CD14-positive monocyte (primary cell): ENCODE measurements at regions not wholly inside any gene's neighbourhood (a gene's known extent, or its start where the extent isn't known, plus 50 kb on each side); places are given as distances from the start of the nearest gene placed in this dataset.
A peak's percentile ranks its signal among the peaks of the same experiment; 100 is the strongest.

ENCODE experiments used
- DNase-seq, 3 donors: peaks; one replicate each; pipeline ENCODE4 v3.0.0-alpha.2; 2011 to 2022
- H2AFZ ChIP-seq: 2 replicates; pipeline ENCODE4 v1.6.0; 2012; ENCODE audit warnings: mild to moderate bottlenecking, low read depth, low read length, inconsistent platforms; ENCODE audit not compliant: insufficient read depth, poor library complexity, severe bottlenecking
- H3K27ac ChIP-seq, 2 donors: 1 replicate in 1 of 2; 2 replicates in 1 of 2; pipeline ENCODE4 v1.5.1; 2012 to 2013; ENCODE audit warnings: low read length in 2 of 2, control low read depth in 1 of 2, inconsistent platforms in 1 of 2, low read depth in 1 of 2, mild to moderate bottlenecking in 1 of 2
- H3K27me3 ChIP-seq, 2 donors: one replicate each; pipeline versions ENCODE4 v1.6.0 to v1.6.1; 2011 to 2013; ENCODE audit warnings: low read length in 2 of 2; ENCODE audit not compliant: control insufficient read depth in 2 of 2, insufficient read depth in 2 of 2
- H3K36me3 ChIP-seq, 2 donors: replicated peaks in 1 of 2; 1 replicate in 1 of 2; 2 replicates in 1 of 2; pipeline versions ENCODE4 v1.5.1 to v1.6.1; 2012 to 2013; ENCODE audit warnings: low read length in 2 of 2, control low read depth in 1 of 2, inconsistent platforms in 1 of 2, mild to moderate bottlenecking in 1 of 2; ENCODE audit not compliant: insufficient read depth in 2 of 2, control insufficient read depth in 1 of 2
- H3K4me1 ChIP-seq, 2 donors: 1 replicate in 1 of 2; 2 replicates in 1 of 2; pipeline versions ENCODE4 v1.5.1 to v1.6.1; 2012 to 2013; ENCODE audit warnings: low read length in 2 of 2, control low read depth in 1 of 2, inconsistent platforms in 1 of 2, mild to moderate bottlenecking in 1 of 2, moderate library complexity in 1 of 2; ENCODE audit not compliant: insufficient read depth in 2 of 2, control insufficient read depth in 1 of 2
- H3K4me2 ChIP-seq: replicated peaks from 2 replicates; pipeline ENCODE3; 2012; ENCODE audit warnings: low read length, moderate library complexity, mild to moderate bottlenecking; ENCODE audit not compliant: poor library complexity, severe bottlenecking; ENCODE audit errors: extremely low read depth
- H3K4me3 ChIP-seq, 3 experiments: fragments of 200-600 bp in 1 of 3; sonication (generic) in 1 of 3; replicated peaks in 1 of 3; 1 replicate in 2 of 3; 2 replicates in 1 of 3; pipeline ENCODE4 v1.5.1; 2011 to 2013; ENCODE audit warnings: low read length in 3 of 3, mild to moderate bottlenecking in 3 of 3, control low read depth in 2 of 3, low read depth in 2 of 3, inconsistent platforms in 1 of 3, moderate library complexity in 1 of 3
- H3K79me2 ChIP-seq: 2 replicates; pipeline ENCODE4 v1.6.0; 2012; ENCODE audit warnings: mild to moderate bottlenecking, control low read depth, inconsistent platforms, low read length, moderate library complexity; ENCODE audit not compliant: insufficient read depth
- H3K9ac ChIP-seq: 2 replicates; pipeline ENCODE4 v1.6.0; 2017; ENCODE audit warnings: low read length, mild to moderate bottlenecking; ENCODE audit not compliant: insufficient read depth, poor library complexity, severe bottlenecking
- H3K9me3 ChIP-seq, 2 donors: replicated peaks in 1 of 2; 1 replicate in 1 of 2; 2 replicates in 1 of 2; pipeline versions ENCODE4 v1.5.1 to v1.6.1; 2012 to 2013; ENCODE audit warnings: low read length in 2 of 2, control low read depth in 1 of 2; ENCODE audit not compliant: control insufficient read depth in 1 of 2, insufficient read depth in 1 of 2
- H4K20me1 ChIP-seq: 2 replicates; pipeline ENCODE4 v1.6.0; 2012; ENCODE audit warnings: mild to moderate bottlenecking, low read length, control low read depth, moderate library complexity; ENCODE audit not compliant: insufficient read depth
- H3K27ac Mint-ChIP-seq, 7 donors: one replicate each; pipeline ENCODE4 v1.8.0; 2020; ENCODE audit warnings: mild to moderate bottlenecking in 7 of 7, mixed read lengths in 7 of 7, moderate library complexity in 6 of 7, inconsistent platforms in 2 of 7
- H3K27me3 Mint-ChIP-seq, 3 donors: one replicate each; pipeline ENCODE4 v1.8.0; 2021 to 2022; ENCODE audit warnings: low read depth in 3 of 3, mild to moderate bottlenecking in 3 of 3, mixed read lengths in 3 of 3, moderate library complexity in 3 of 3, inconsistent platforms in 1 of 3
- H3K36me3 Mint-ChIP-seq, 2 donors: one replicate each; pipeline ENCODE4 v1.8.0; 2020; ENCODE audit warnings: mixed read lengths in 2 of 2, inconsistent platforms in 1 of 2, mild to moderate bottlenecking in 1 of 2
- H3K4me1 Mint-ChIP-seq: one replicate; pipeline ENCODE4 v1.8.0; 2020; ENCODE audit warnings: mild to moderate bottlenecking, mixed read lengths
- H3K4me3 Mint-ChIP-seq, 2 donors: one replicate each; pipeline ENCODE4 v1.8.0; 2020; ENCODE audit warnings: mild to moderate bottlenecking in 2 of 2, mixed read lengths in 2 of 2, moderate library complexity in 1 of 2
- H3K9me3 Mint-ChIP-seq, 7 donors: one replicate each; pipeline ENCODE4 v1.8.0; 2020 to 2022; ENCODE audit warnings: mixed read lengths in 7 of 7, mild to moderate bottlenecking in 6 of 7, moderate library complexity in 6 of 7, inconsistent platforms in 2 of 7
- CTCF ChIP-seq: fragments of 200-600 bp; IDR thresholded peaks from one replicate; pipeline ENCODE4 v1.8.0; 2022; ENCODE audit warnings: antibody characterized with exemption, mild to moderate bottlenecking
- WGBS: methylation state at CpG from one replicate; pipeline ENCODE4 v1.1.5; 2013; ENCODE audit warnings: missing lambda C conversion rate; ENCODE audit not compliant: insufficient coverage; 5-methylcytosine and 5-hydroxymethylcytosine counted together
- intact Hi-C, 2 donors: fragments of 100-400 bp; cut with micrococcal nuclease; formaldehyde crosslinking; loops; one replicate each; pipeline versions ENCODE4 v1.15.0 to v1.15.1; 2023

- Mint-ChIP-seq H3K9me3 (peaks cover 0 to 12% (median 5%) of the 10 kb centered on the region in 7 donors), H3K36me3 (no peaks in the 10 kb centered on the region), H3K27me3 (peaks cover 13 to 39% (median 34%) of the 10 kb centered on the region in 3 donors), H3K4me1 (no peaks in the 10 kb centered on the region), H3K27ac (no peak overlapping the region), H3K4me3 (peak overlapping the region in 1 of 2 donors; percentile 41)
- DNase-seq, result no peak
- Histone ChIP-seq H3K27ac (no peak overlapping the region), H4K20me1 (no peaks in the 10 kb centered on the region), H3K9ac (no peak overlapping the region), H3K9me3 (peaks cover 4 to 6% of the 10 kb centered on the region in 2 donors), H3K27me3 (peaks cover 24 to 32% of the 10 kb centered on the region in 2 donors), H2AFZ (no peak overlapping the region), H3K4me2 (no peak overlapping the region), H3K4me3 (no peak overlapping the region), H3K4me1 (no peaks in the 10 kb centered on the region), H3K79me2 (no peaks in the 10 kb centered on the region), H3K36me3 (no peaks in the 10 kb centered on the region)
- TF ChIP-seq CTCF, result no peak
- WGBS, result 12% methylated on average over 20 of the region's 33 CpGs
- intact Hi-C loops, result no loop called here
These were observed 380.7 kb downstream of the MATN1 start for GRCh38 chr1:30342535-30343141.

- Histone ChIP-seq H3K9me3 (peaks cover 4 to 6% of the 10 kb centered on the region in 2 donors), H2AFZ (no peak overlapping the region), H3K27me3 (peaks cover 24 to 31% of the 10 kb centered on the region in 2 donors), H3K9ac (no peak overlapping the region), H4K20me1 (no peaks in the 10 kb centered on the region), H3K36me3 (no peaks in the 10 kb centered on the region), H3K27ac (no peak overlapping the region), H3K79me2 (no peaks in the 10 kb centered on the region), H3K4me3 (no peak overlapping the region), H3K4me1 (no peaks in the 10 kb centered on the region), H3K4me2 (no peak overlapping the region)
- peaks cover 0 to 12% (median 5%) of the 10 kb centered on the region in 7 donors for H3K9me3 Mint-ChIP-seq
- H3K4me1 Mint-ChIP-seq, result no peaks in the 10 kb centered on the region
- no peak for TF ChIP-seq CTCF
- DNase-seq, result no peak
- no peaks in the 10 kb centered on the region for H3K36me3 Mint-ChIP-seq
- peaks cover 14 to 37% (median 29%) of the 10 kb centered on the region in 3 donors for H3K27me3 Mint-ChIP-seq
- no peak overlapping the region for H3K27ac Mint-ChIP-seq
- WGBS, result no CpG with 5 or more reads among the region's 3 CpGs
- no peak overlapping the region for H3K4me3 Mint-ChIP-seq
- intact Hi-C loops, result no loop called here
These were observed 382.5 kb downstream of the MATN1 start for GRCh38 chr1:30340934-30341333.
